GM20000 (cell line): ENCODE measurements at regions not wholly inside any gene's neighbourhood (a gene's known extent, or its start where the extent isn't known, plus 50 kb on each side); places are given as distances from the start of the nearest gene placed in this dataset.

Experiments used
- DNase-seq: peaks from one replicate; pipeline ENCODE4 v3.0.0; 2012; ENCODE audit warnings: low spot score
- CTCF ChIP-seq: IDR thresholded peaks from 2 replicates; pipeline ENCODE4 v1.5.1; 2012; ENCODE audit warnings: mild to moderate bottlenecking, control low read depth; ENCODE audit errors: extremely low read depth, missing control alignments

DNA sequence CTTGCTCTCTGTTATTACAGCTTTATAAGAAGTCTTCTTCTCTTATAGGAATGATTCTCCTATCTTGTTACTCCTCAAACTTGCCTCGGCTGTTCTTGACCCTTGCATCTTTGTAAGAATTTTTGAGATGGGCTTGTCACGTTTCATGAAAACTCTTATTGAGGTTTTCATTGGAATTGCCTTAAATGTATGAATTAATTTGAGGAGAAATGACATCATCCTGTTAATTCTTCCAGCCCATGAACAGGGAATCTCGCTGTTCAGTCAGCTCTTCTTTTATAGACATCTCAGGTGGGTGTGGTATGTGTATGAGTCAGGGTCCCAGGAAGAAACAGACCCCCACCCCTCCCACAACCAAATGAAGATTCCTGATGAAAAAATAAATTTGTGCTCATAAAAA, 107.1 kb upstream of the MYL2 start:
- TF ChIP-seq CTCF, result no peak
- no peak for DNase-seq

DNA sequence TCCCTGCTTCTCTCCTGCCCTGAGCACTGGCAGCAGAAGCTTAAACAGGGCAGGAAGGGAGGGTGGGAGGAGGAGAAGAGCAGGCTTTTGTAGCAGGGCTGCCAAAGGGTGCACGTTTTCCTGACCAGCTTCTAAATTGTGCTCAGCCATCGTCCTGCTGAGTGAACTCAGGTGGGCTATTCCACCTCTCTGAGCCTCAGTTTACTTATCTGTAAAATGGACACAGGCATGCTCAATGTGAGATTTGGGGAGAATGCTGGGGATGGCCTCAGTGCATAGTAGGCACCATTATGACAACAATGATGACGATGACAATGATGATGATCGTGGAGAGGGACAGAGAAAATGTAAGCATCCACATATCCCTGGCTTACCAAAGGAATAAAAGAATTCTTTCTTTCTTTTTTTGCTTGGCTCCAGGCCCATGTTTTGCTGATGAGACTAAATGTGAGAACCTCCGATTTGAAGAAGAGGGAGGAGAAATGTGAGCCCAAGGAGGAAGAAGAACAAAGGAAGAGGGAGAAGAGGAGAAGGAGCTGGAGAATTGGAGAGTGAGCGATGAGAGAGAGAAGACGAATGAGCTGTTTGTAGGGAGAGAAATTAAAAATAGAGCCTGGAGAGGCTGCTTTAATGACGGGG, 105.5 kb upstream of the MYL2 start:
- no peak for TF ChIP-seq CTCF
- no peak for DNase-seq

GRCh38 chr12:111025301-111025700, 104.9 kb upstream of the MYL2 start:
- DNase-seq, result no peak
- TF ChIP-seq CTCF, result no peak

DNA sequence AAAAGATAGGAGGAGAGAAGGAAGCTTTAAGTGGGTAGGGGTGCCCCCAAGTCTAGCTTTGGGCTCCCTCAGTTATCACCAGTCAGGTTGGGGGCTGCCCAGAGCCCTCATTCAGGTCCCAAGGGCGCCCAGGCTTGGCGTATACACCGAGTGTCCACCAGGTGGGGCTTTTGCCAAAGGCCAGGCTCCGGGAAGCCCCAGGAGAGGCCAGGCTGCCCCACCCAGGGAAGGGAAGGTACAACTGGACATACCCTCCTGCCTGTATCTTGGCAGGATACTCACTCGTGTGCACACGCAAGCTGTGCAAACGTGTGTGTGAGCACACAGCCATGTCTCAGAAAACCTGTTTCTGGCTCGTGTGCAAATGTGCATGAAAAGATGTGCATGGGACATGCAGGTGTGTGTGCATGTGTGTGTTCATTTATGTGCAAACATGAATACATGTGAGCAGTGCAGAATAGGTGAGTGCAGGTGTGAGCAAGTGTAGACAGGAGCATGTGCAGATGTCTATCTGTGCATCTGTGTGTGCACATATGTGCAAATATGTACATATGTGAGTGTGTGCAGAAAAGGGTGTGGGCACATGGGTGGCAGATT, 103.9 kb upstream of the MYL2 start:
- peak; percentile 81 for DNase-seq

DNA sequence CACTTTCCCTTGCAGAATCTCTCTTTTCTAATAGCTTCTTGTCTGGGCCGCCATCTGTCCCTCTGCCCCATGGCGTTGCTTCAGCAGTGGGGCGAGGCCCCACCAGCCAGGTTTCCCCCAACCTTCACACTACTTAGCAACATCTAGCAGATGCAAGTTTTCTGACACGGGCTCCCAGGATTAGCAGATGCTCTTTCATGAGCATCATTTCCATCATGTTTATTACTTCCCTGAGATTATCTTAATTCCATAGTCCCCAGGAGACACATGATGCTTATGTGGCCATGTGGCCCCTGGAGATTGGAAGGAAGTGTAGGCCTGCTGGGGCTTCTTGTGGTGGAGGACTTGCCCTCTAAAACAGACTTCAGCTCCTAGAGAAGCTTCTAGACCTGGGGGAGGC, 102.0 kb upstream of the MYL2 start:
- no peak for DNase-seq
- TF ChIP-seq CTCF, result no peak

More for the DNA sequence above, 103.9 kb upstream of the MYL2 start:
- peak; percentile 72 for TF ChIP-seq CTCF

GRCh38 chr12:111014547-111014946, 94.2 kb upstream of the MYL2 start:
- DNase-seq, result no peak
- TF ChIP-seq CTCF, result no peak

- DNase-seq, result no peak
- TF ChIP-seq CTCF, result no peak
These were observed 92.5 kb upstream of the MYL2 start for GRCh38 chr12:111012918-111013317.
